Thyroid gland (tissue), 1 donor: ENCODE measurements at regions not wholly inside any gene's neighbourhood (a gene's known extent, or its start where the extent isn't known, plus 50 kb on each side); places are given as distances from the start of the nearest gene placed in this dataset. TPM values are rescaled to one million over a fixed set of nuclear protein-coding genes. Genes with fewer than 3 reads are reported as not detected.

Experiments used
- small RNA-seq: library from RNA; depleted of rRNA; stranded (forward); fragments of <200 nt; gene quantifications from one replicate; pipeline ENCODE3, GENCODE V24; 2016

Small RNAs in the stretch of these regions (small RNA-seq; reads per million reads assigned to genes)
- gene RNA5SP54: not detected
